HEK293T (cell line): ENCODE measurements at regions not wholly inside any gene's neighbourhood (a gene's known extent, or its start where the extent isn't known, plus 50 kb on each side); places are given as distances from the start of the nearest gene placed in this dataset.

Experiments used
- ELF4 ChIP-seq: fragments of 450-650 bp; IDR thresholded peaks from 2 replicates; pipeline ENCODE4 v1.6.1; 2017; ENCODE audit warnings: antibody characterized with exemption
- SP1 ChIP-seq: fragments of 450-650 bp; IDR thresholded peaks from 2 replicates; pipeline ENCODE4 v1.6.1; 2017
- TARDBP ChIP-seq: fragments of 450-650 bp; IDR thresholded peaks from 2 replicates; pipeline ENCODE4 v1.6.1; 2016

DNA sequence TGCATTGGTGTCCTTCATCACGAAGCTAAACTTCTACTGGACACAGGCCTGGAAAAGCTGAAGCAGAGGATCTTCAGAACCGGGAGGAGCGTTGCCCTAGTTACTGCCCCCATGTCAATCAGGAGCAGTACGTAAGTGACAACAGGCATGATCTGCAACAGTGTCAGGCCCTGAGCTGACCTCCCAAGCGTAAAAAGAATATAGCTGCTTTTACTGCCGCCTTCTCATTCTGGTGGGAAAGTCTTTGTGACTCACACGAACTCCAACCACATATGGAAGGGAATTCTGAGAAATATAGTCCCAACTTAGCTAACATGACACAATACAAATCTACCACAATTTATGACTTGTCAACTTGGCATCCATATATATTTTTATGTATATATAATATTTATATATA is 1007.7 kb upstream of the CDH2 start:
- no peak for TF ChIP-seq ELF4
- no peak for TF ChIP-seq SP1
- no peak for TF ChIP-seq TARDBP
